ENCODE measurements at regions not wholly inside any gene's neighbourhood (a gene's known extent, or its start where the extent isn't known, plus 50 kb on each side); places are given as distances from the start of the nearest gene placed in this dataset.

GRCh38 chr12:28987538-28988324 is 161.3 kb upstream of the FAR2 start:
- no peaks in the 10 kb centered on the region for H3K79me2 ChIP-seq (replicated peaks; ENCODE audit: insufficient read depth, low read length)
- H4K20me1 ChIP-seq (ENCODE audit: insufficient read depth): no peaks in the 10 kb centered on the region
- no peaks in the 10 kb centered on the region for H3K9me3 ChIP-seq (ENCODE audit: low read length)
- H3K9ac ChIP-seq (ENCODE audit: low read length): no peak overlapping the region
- no peak overlapping the region for H2AFZ ChIP-seq (ENCODE audit: low read depth, low read length)
- H3K4me2 ChIP-seq (ENCODE audit: low read length): no peak overlapping the region
- H3K27ac ChIP-seq (ENCODE audit: low read length): no peak overlapping the region
- TF ChIP-seq EZH2 (IDR thresholded peaks at IDR 0.05; ENCODE audit: borderline replicate concordance, insufficient read depth, low read length, poor library complexity, severe bottlenecking) (no peak), REST (IDR thresholded peaks at IDR 0.05; ENCODE audit: borderline replicate concordance) (no peak), MXI1 (conservative IDR thresholded peaks at IDR 0.05; ENCODE audit: poor library complexity, severe bottlenecking) (no peak)
- no peaks in the 10 kb centered on the region for H3K36me3 ChIP-seq (ENCODE audit: insufficient read depth, low read length)
- H3F3A ChIP-seq (ENCODE audit: insufficient read depth, low read length, poor library complexity, severe bottlenecking): no peaks in the 10 kb centered on the region
- H3K9me2 ChIP-seq (ENCODE audit: insufficient read depth, low read length): no peaks in the 10 kb centered on the region
- H3K4me3 ChIP-seq (ENCODE audit: low read length): no peak overlapping the region
- no peaks in the 10 kb centered on the region for H3K27me3 ChIP-seq (ENCODE audit: insufficient read depth, low read depth, low read length)

GRCh38 chr12:28988325-28988704 is 160.8 kb upstream of the FAR2 start:
- Histone ChIP-seq H3K4me3 (ENCODE audit: low read length) (no peak overlapping the region), H3K9me2 (ENCODE audit: insufficient read depth, low read length) (no peaks in the 10 kb centered on the region), H2AFZ (ENCODE audit: low read depth, low read length) (no peak overlapping the region), H3K9me3 (ENCODE audit: low read length) (no peaks in the 10 kb centered on the region), H3K4me2 (ENCODE audit: low read length) (no peak overlapping the region), H3K27ac (ENCODE audit: low read length) (no peak overlapping the region), H3F3A (ENCODE audit: insufficient read depth, low read length, poor library complexity, severe bottlenecking) (no peaks in the 10 kb centered on the region), H3K27me3 (ENCODE audit: insufficient read depth, low read depth, low read length) (no peaks in the 10 kb centered on the region), H3K36me3 (ENCODE audit: insufficient read depth, low read length) (no peaks in the 10 kb centered on the region), H3K9ac (ENCODE audit: low read length) (no peak overlapping the region), H4K20me1 (ENCODE audit: insufficient read depth) (no peaks in the 10 kb centered on the region), H3K79me2 (replicated peaks; ENCODE audit: insufficient read depth, low read length) (no peaks in the 10 kb centered on the region)
- TF ChIP-seq RAD21 (conservative IDR thresholded peaks at IDR 0.05) (no peak), EZH2 (IDR thresholded peaks at IDR 0.05; ENCODE audit: borderline replicate concordance, insufficient read depth, low read length, poor library complexity, severe bottlenecking) (no peak), EP300 (conservative IDR thresholded peaks at IDR 0.05; ENCODE audit: poor library complexity, severe bottlenecking) (no peak), POLR2AphosphoS5 (IDR thresholded peaks at IDR 0.05) (no peak), TAF1 (IDR thresholded peaks at IDR 0.05; ENCODE audit: low read depth) (no peak), SMC3 (conservative IDR thresholded peaks at IDR 0.05; ENCODE audit: poor library complexity) (no peak)

GRCh38 chr12:28991626-28992025 is 157.5 kb upstream of the FAR2 start:
- no peaks in the 10 kb centered on the region for H4K20me1 ChIP-seq (ENCODE audit: insufficient read depth)
- H3K9me2 ChIP-seq (ENCODE audit: insufficient read depth, low read length): no peaks in the 10 kb centered on the region
- H3K79me2 ChIP-seq (replicated peaks; ENCODE audit: insufficient read depth, low read length): no peaks in the 10 kb centered on the region
- H3F3A ChIP-seq (ENCODE audit: insufficient read depth, low read length, poor library complexity, severe bottlenecking): no peaks in the 10 kb centered on the region
- H3K9me3 ChIP-seq (ENCODE audit: low read length): no peaks in the 10 kb centered on the region
- H3K4me2 ChIP-seq (ENCODE audit: low read length): no peak overlapping the region
- no peak overlapping the region for H3K4me3 ChIP-seq (ENCODE audit: low read length)
- no peak overlapping the region for H3K27ac ChIP-seq (ENCODE audit: low read length)
- no peak for TF ChIP-seq SMC3 (conservative IDR thresholded peaks at IDR 0.05; ENCODE audit: poor library complexity)
- TF ChIP-seq EP300 (conservative IDR thresholded peaks at IDR 0.05; ENCODE audit: poor library complexity, severe bottlenecking): no peak
- TF ChIP-seq EZH2 (IDR thresholded peaks at IDR 0.05; ENCODE audit: borderline replicate concordance, insufficient read depth, low read length, poor library complexity, severe bottlenecking): no peak
- TF ChIP-seq CTCF (IDR thresholded peaks at IDR 0.05; ENCODE audit: poor library complexity, severe bottlenecking): no peak
- TF ChIP-seq RAD21 (conservative IDR thresholded peaks at IDR 0.05): no peak
- H3K27me3 ChIP-seq (ENCODE audit: insufficient read depth, low read depth, low read length): no peaks in the 10 kb centered on the region
- H3K36me3 ChIP-seq (ENCODE audit: insufficient read depth, low read length): no peaks in the 10 kb centered on the region
- no peak overlapping the region for H3K9ac ChIP-seq (ENCODE audit: low read length)
- H2AFZ ChIP-seq (ENCODE audit: low read depth, low read length): no peak overlapping the region
